ENCODE measurements at regions not wholly inside any gene's neighbourhood (a gene's known extent, or its start where the extent isn't known, plus 50 kb on each side); places are given as distances from the start of the nearest gene placed in this dataset.

GRCh38 chr5:2802693-2803365 is 51.4 kb upstream of the IRX2 start:
- Mint-ChIP-seq H3K27me3 (no peaks in the 10 kb centered on the region), H3K4me3 (no peak overlapping the region)

GRCh38 chr5:2801577-2802525 is 50.4 kb upstream of the IRX2 start:
- ATAC-seq (replicated peaks) (no peak), DNase-seq (no peak)
- no peaks in the 10 kb centered on the region for H3K4me1 Mint-ChIP-seq
- no peaks in the 10 kb centered on the region for H3K9me3 Mint-ChIP-seq
- H3K4me3 Mint-ChIP-seq = no peak overlapping the region
- H3K27me3 Mint-ChIP-seq = no peaks in the 10 kb centered on the region
- H3K27ac Mint-ChIP-seq = no peak overlapping the region
- H3K36me3 Mint-ChIP-seq = no peaks in the 10 kb centered on the region

More at GRCh38 chr5:2802693-2803365, 51.4 kb upstream of the IRX2 start:
- Mint-ChIP-seq H3K4me1 (no peaks in the 10 kb centered on the region), H3K27ac (no peak overlapping the region), H3K36me3 (no peaks in the 10 kb centered on the region), H3K9me3 (no peaks in the 10 kb centered on the region)
- ATAC-seq (replicated peaks) (no peak), DNase-seq (no peak)
